Fibroblast of mammary gland (primary cell): ENCODE measurements at regions not wholly inside any gene's neighbourhood (a gene's known extent, or its start where the extent isn't known, plus 50 kb on each side); places are given as distances from the start of the nearest gene placed in this dataset.

Source experiments
- DNase-seq: peaks from one replicate; pipeline ENCODE4 v3.0.0-alpha.2; 2010; ENCODE audit warnings: low read depth
- H3K4me3 ChIP-seq: 2 replicates; pipeline ENCODE4 v1.5.1; 2011; ENCODE audit warnings: low read depth, mild to moderate bottlenecking, low read length, moderate library complexity; ENCODE audit not compliant: control insufficient read depth
- TF ChIP-seq, protein P1 (sequence below): conservative IDR thresholded peaks from 2 replicates; pipeline ENCODE4 v1.5.1; 2011; ENCODE audit warnings: low read depth, low read length, inconsistent platforms; ENCODE audit not compliant: control insufficient read depth, insufficient read depth

GRCh38 chr5:107289030-107289714, 381.6 kb downstream of the EFNA5 start:
- H3K4me3 ChIP-seq, result no peak overlapping the region
- no peak for DNase-seq
- TF ChIP-seq, protein P1, sequence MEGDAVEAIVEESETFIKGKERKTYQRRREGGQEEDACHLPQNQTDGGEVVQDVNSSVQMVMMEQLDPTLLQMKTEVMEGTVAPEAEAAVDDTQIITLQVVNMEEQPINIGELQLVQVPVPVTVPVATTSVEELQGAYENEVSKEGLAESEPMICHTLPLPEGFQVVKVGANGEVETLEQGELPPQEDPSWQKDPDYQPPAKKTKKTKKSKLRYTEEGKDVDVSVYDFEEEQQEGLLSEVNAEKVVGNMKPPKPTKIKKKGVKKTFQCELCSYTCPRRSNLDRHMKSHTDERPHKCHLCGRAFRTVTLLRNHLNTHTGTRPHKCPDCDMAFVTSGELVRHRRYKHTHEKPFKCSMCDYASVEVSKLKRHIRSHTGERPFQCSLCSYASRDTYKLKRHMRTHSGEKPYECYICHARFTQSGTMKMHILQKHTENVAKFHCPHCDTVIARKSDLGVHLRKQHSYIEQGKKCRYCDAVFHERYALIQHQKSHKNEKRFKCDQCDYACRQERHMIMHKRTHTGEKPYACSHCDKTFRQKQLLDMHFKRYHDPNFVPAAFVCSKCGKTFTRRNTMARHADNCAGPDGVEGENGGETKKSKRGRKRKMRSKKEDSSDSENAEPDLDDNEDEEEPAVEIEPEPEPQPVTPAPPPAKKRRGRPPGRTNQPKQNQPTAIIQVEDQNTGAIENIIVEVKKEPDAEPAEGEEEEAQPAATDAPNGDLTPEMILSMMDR, result no peak

- TF ChIP-seq, protein P1, result no peak
- no peak for DNase-seq
- no peak overlapping the region for H3K4me3 ChIP-seq
These were observed 384.2 kb downstream of the EFNA5 start for GRCh38 chr5:107286447-107287098.

DNA sequence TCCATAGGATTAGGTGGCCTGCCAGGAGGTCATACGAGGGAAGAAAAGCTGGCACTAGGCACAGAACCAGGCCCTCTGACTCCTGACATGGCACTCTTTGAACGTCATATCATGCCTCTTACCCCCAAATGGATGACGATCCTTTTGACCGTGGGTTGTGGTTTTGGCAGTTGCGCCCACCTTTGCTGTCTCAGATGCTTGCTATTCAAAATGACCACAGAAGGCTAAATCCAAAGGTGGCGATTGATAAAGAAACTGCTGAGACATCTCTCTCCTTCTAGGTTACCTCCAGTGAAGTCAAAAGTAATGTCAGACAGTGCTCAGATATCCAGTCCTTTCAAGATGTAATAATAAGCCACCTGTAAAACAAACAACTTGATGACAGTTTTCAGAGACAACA, 385.0 kb downstream of the EFNA5 start:
- TF ChIP-seq, protein P1, result no peak
- no peak overlapping the region for H3K4me3 ChIP-seq
- peak; percentile 58 for DNase-seq

GRCh38 chr5:107284822-107285525, 385.8 kb downstream of the EFNA5 start:
- H3K4me3 ChIP-seq, result no peak overlapping the region
- TF ChIP-seq, protein P1, result no peak
- peak; percentile 74 for DNase-seq

DNA sequence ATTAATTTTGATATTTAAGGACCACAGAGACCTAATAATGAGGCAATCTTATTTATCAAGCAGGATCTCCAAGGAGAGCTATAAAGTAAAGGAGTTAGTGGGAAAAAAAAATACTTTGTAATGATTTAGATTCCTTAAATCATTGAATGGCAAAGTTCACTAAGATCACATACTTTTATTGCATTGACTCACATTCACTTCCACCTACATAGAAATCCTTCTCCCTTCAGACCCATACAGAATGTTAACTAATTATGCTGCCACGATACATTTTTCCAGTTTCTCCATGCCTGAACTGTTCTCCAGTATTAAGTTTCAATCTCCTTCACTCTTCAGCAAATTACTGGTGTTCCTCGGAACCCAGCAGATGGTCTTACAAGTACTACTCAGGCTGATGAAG, 388.7 kb downstream of the EFNA5 start:
- TF ChIP-seq, protein P1, result no peak
- no peak for DNase-seq
- H3K4me3 ChIP-seq, result no peak overlapping the region

- TF ChIP-seq, protein P1, result no peak
- DNase-seq, result no peak
- no peak overlapping the region for H3K4me3 ChIP-seq
These were observed 392.0 kb downstream of the EFNA5 start for GRCh38 chr5:107278774-107279173.
